Activated T-helper 1 cell treated with anti-CD3 and anti-CD28 coated beads, Interleukin-12 subunit alpha, Interleukin-12 subunit beta, Interleukin-2, Interleukin-4 antibody, amounts not matched to agents 30 ng/mL and 10 ng/mL and 1 ng/mL, durations not matched to agents 14 hours and 24 hours and 36 hours (primary cell): ENCODE measurements at regions not wholly inside any gene's neighbourhood (a gene's known extent, or its start where the extent isn't known, plus 50 kb on each side); places are given as distances from the start of the nearest gene placed in this dataset.

Experiments used
- DNase-seq: peaks from one replicate; pipeline ENCODE4 v3.0.0; 2021; ENCODE audit warnings: low spot score
- H3K27ac Mint-ChIP-seq: one replicate; pipeline ENCODE4 v1.8.0; 2021; ENCODE audit warnings: mild to moderate bottlenecking, mixed read lengths
- H3K27me3 Mint-ChIP-seq: one replicate; pipeline ENCODE4 v1.8.0; 2022; ENCODE audit warnings: mild to moderate bottlenecking, moderate library complexity, mixed read lengths; ENCODE audit not compliant: insufficient read depth
- H3K36me3 Mint-ChIP-seq: one replicate; pipeline ENCODE4 v1.8.0; 2021; ENCODE audit warnings: low read depth, mixed read lengths
- H3K4me1 Mint-ChIP-seq: one replicate; pipeline ENCODE4 v1.8.0; 2021; ENCODE audit warnings: low read depth, mixed read lengths
- H3K4me3 Mint-ChIP-seq: one replicate; pipeline ENCODE4 v1.8.0; 2021; ENCODE audit warnings: mild to moderate bottlenecking, moderate library complexity, mixed read lengths
- H3K9me3 Mint-ChIP-seq: one replicate; pipeline ENCODE4 v1.8.0; 2021; ENCODE audit warnings: mixed read lengths
- intact Hi-C: fragments of 100-400 bp; cut with micrococcal nuclease; formaldehyde crosslinking; loops from one replicate; pipeline ENCODE4 v1.15.1; 2024

GRCh38 chr19:31595521-31595920 lies 246.3 kb upstream of the TSHZ3 start:
- H3K4me1 Mint-ChIP-seq = no peaks in the 10 kb centered on the region
- H3K4me3 Mint-ChIP-seq = no peak overlapping the region
- no peak overlapping the region for H3K27ac Mint-ChIP-seq

DNA sequence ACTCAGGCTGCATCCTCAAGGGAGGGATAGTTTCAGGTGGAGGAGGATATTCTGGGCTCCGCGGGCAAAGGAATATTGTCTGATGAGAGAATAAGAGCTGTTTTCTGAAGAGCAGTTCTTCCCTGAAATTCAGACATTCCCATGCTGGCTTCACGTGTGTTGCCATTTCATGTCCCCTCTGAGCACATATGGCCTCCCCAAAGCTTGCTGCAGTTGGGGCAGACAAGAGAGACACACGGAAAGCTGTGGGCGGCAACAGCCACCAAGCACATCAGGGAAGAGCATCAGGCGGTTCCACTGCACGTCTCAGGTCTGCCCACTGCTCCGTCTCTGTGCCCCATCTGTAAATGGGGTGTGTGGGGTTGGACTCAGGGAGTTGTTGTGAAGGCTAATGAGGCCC lies 247.5 kb upstream of the TSHZ3 start:
- Mint-ChIP-seq H3K36me3 (no peaks in the 10 kb centered on the region), H3K9me3 (no peaks in the 10 kb centered on the region), H3K4me3 (no peak overlapping the region), H3K27ac (no peak overlapping the region), H3K4me1 (no peaks in the 10 kb centered on the region), H3K27me3 (no peaks in the 10 kb centered on the region)
- intact Hi-C loops = no loop called here
- DNase-seq = no peak

More at GRCh38 chr19:31595521-31595920, 246.3 kb upstream of the TSHZ3 start:
- intact Hi-C loops = no loop called here
- H3K36me3 Mint-ChIP-seq = no peaks in the 10 kb centered on the region
- H3K9me3 Mint-ChIP-seq = no peaks in the 10 kb centered on the region
- H3K27me3 Mint-ChIP-seq = no peaks in the 10 kb centered on the region
- no peak for DNase-seq

GRCh38 chr19:31597616-31598015 lies 248.4 kb upstream of the TSHZ3 start:
- H3K36me3 Mint-ChIP-seq = no peaks in the 10 kb centered on the region
- no peaks in the 10 kb centered on the region for H3K4me1 Mint-ChIP-seq
- no peaks in the 10 kb centered on the region for H3K9me3 Mint-ChIP-seq
- DNase-seq = no peak
- intact Hi-C loops = no loop called here
- H3K4me3 Mint-ChIP-seq = no peak overlapping the region
- no peak overlapping the region for H3K27ac Mint-ChIP-seq
- H3K27me3 Mint-ChIP-seq = no peaks in the 10 kb centered on the region

DNA sequence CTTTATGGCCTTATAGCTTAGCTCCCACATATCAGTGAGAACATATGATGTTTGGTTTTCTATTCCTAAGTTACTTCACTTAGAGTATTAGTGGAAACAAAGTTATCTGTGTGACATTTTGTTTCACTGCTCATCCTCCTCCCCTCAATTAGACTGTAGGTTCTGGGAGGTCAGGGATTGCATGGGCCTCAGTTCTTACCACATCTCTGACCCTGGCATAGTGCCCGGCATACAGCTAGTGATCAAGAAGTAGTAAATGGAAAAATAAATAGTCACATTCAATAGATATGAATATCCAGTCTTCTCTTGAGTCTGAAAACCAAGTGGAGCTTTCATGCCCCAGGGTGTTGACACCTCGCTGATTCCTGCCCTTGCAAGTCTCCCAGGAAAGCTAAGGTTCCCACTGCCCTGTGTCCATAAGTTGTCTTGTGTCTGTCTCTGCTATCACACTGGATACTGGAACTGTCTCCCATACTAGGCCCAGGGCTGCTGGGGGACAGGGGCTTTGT lies 249.5 kb upstream of the TSHZ3 start:
- DNase-seq = no peak
- H3K27me3 Mint-ChIP-seq = no peaks in the 10 kb centered on the region
- intact Hi-C loops = no loop called here
- H3K36me3 Mint-ChIP-seq = no peaks in the 10 kb centered on the region
- H3K4me3 Mint-ChIP-seq = no peak overlapping the region
- H3K4me1 Mint-ChIP-seq = no peaks in the 10 kb centered on the region
- no peaks in the 10 kb centered on the region for H3K9me3 Mint-ChIP-seq
- H3K27ac Mint-ChIP-seq = no peak overlapping the region

DNA sequence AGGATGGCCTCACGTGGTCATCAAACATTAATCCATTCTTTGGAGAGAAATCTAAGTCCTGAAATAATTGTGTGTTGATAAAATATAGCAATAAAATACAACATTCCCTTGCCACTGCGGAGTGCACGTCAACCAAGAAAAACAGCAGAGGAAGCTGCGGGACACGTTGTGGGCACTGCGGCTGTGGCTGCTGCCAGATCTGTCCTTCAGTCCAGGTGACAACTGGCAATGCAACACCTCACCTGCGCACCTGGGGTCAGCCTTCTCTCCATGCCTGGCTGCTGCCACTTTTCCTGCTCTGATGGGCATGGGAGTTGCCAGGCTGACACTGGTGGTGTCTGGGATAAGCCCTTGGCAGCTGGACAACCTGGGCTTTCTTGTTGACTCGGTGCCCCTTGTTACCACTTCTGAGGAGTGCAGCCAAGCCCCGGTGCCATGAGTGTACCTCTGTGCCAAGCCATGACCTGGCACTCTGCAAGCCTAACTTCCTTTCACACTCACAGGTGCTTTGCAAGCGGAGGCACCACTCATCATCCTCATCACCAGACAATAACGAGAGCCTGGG lies 251.6 kb upstream of the TSHZ3 start:
- DNase-seq = no peak
- H3K27me3 Mint-ChIP-seq = no peaks in the 10 kb centered on the region
- intact Hi-C loops = no loop called here
- no peaks in the 10 kb centered on the region for H3K9me3 Mint-ChIP-seq
- H3K36me3 Mint-ChIP-seq = no peaks in the 10 kb centered on the region
- no peaks in the 10 kb centered on the region for H3K4me1 Mint-ChIP-seq
- no peak overlapping the region for H3K27ac Mint-ChIP-seq
- no peak overlapping the region for H3K4me3 Mint-ChIP-seq

DNA sequence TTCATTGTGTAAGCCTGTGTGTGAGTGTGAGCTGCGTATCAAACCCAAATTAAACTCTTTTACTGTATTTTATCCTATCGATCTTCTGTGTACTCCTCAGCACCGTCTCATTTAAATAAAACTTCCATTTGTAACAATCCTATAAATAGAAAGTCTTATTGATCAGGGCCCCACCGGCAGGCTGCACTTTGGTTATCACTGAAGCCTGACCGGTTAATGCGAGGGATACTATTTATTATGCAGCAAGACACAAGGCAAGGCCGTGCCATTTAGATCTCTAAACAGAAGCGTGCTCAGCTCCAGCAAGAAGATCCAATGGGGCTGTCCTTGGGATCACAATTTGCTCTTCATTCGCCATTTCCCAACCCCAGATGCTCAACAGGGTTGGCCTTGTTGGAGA lies 252.6 kb upstream of the TSHZ3 start:
- Mint-ChIP-seq H3K4me3 (no peak overlapping the region), H3K27me3 (no peaks in the 10 kb centered on the region), H3K27ac (no peak overlapping the region), H3K36me3 (no peaks in the 10 kb centered on the region), H3K4me1 (no peaks in the 10 kb centered on the region), H3K9me3 (no peaks in the 10 kb centered on the region)
- no peak for DNase-seq
- intact Hi-C loops = no loop called here

GRCh38 chr19:31602548-31602947 lies 253.3 kb upstream of the TSHZ3 start:
- Mint-ChIP-seq H3K36me3 (no peaks in the 10 kb centered on the region), H3K4me1 (no peaks in the 10 kb centered on the region), H3K4me3 (no peak overlapping the region), H3K27me3 (no peaks in the 10 kb centered on the region), H3K27ac (no peak overlapping the region), H3K9me3 (no peaks in the 10 kb centered on the region)
- intact Hi-C loops = no loop called here
- DNase-seq = no peak

DNA sequence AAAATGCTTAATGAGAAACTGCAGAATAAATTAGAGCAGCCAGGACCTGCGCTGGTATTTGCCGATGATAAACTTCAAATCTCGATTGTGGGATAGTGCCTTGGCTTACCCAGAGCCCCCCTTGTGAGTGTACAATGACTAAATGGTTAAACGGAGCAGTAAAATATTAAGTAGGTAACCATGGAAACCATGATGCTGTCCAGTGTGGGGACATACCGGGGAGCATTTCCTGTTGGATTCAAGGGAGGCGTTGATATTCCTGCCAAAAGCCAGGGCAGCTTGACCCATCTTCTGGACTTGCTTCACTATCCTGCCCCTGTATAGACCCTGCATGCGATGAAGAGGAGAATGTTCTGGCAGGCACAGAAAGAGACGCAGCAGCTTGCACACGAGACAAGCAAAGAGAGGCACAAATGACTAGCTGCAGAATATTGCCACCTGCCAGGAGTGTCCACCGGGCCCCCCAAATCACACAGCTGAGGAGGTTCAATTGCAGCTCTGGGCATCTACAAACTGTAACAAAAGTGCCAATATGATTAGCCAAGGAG lies 255.3 kb upstream of the TSHZ3 start:
- Mint-ChIP-seq H3K9me3 (no peaks in the 10 kb centered on the region), H3K36me3 (no peaks in the 10 kb centered on the region), H3K27me3 (no peaks in the 10 kb centered on the region), H3K4me1 (no peaks in the 10 kb centered on the region), H3K27ac (no peak overlapping the region), H3K4me3 (no peak overlapping the region)
- intact Hi-C loops = no loop called here
- no peak for DNase-seq

DNA sequence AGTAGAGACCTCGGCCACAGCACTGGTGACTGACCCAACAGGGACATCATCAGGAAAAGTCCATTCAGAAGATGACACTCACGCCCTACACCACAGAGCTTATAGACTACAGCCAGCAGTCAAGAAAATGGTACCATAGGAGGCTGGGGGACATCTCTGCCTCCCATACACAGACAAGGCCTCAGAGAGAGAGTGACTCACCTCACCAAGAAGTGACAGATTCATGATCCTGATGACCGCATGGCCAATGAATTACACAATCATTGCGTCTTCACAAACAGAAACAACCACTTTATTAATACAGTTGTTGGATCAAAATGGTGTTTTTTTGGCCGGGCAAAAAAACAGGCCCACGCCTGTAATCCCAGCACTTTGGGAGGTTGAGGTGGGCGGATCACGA lies 260.8 kb upstream of the TSHZ3 start:
- intact Hi-C loops = no loop called here
- Mint-ChIP-seq H3K4me1 (no peaks in the 10 kb centered on the region), H3K36me3 (no peaks in the 10 kb centered on the region), H3K4me3 (no peak overlapping the region), H3K27ac (no peak overlapping the region), H3K27me3 (no peaks in the 10 kb centered on the region), H3K9me3 (no peaks in the 10 kb centered on the region)
- no peak for DNase-seq

- Mint-ChIP-seq H3K9me3 (no peaks in the 10 kb centered on the region), H3K36me3 (no peaks in the 10 kb centered on the region), H3K4me1 (no peaks in the 10 kb centered on the region), H3K27ac (no peak overlapping the region), H3K27me3 (no peaks in the 10 kb centered on the region), H3K4me3 (no peak overlapping the region)
- no peak for DNase-seq
- intact Hi-C loops = no loop called here
These were observed 262.0 kb upstream of the TSHZ3 start for GRCh38 chr19:31611046-31611877.

- Mint-ChIP-seq H3K36me3 (no peaks in the 10 kb centered on the region), H3K27me3 (no peaks in the 10 kb centered on the region), H3K4me3 (no peak overlapping the region), H3K4me1 (no peaks in the 10 kb centered on the region), H3K27ac (no peak overlapping the region), H3K9me3 (no peaks in the 10 kb centered on the region)
- intact Hi-C loops = no loop called here
- DNase-seq = no peak
These were observed 263.6 kb upstream of the TSHZ3 start for GRCh38 chr19:31612873-31613272.

- DNase-seq = no peak
- H3K27me3 Mint-ChIP-seq = no peaks in the 10 kb centered on the region
- intact Hi-C loops = no loop called here
- H3K27ac Mint-ChIP-seq = no peak overlapping the region
- H3K36me3 Mint-ChIP-seq = no peaks in the 10 kb centered on the region
- H3K9me3 Mint-ChIP-seq = no peaks in the 10 kb centered on the region
- no peaks in the 10 kb centered on the region for H3K4me1 Mint-ChIP-seq
- H3K4me3 Mint-ChIP-seq = no peak overlapping the region
These were observed 264.5 kb upstream of the TSHZ3 start for GRCh38 chr19:31613683-31614219.

GRCh38 chr19:31616031-31616430 lies 266.8 kb upstream of the TSHZ3 start:
- no peak overlapping the region for H3K27ac Mint-ChIP-seq
- no peaks in the 10 kb centered on the region for H3K4me1 Mint-ChIP-seq
- H3K27me3 Mint-ChIP-seq = no peaks in the 10 kb centered on the region
- no peaks in the 10 kb centered on the region for H3K9me3 Mint-ChIP-seq
- no peak overlapping the region for H3K4me3 Mint-ChIP-seq
- intact Hi-C loops = no loop called here
- H3K36me3 Mint-ChIP-seq = no peaks in the 10 kb centered on the region
- DNase-seq = no peak
